ENCODE measurements at regions not wholly inside any gene's neighbourhood (a gene's known extent, or its start where the extent isn't known, plus 50 kb on each side); places are given as distances from the start of the nearest gene placed in this dataset.

DNA sequence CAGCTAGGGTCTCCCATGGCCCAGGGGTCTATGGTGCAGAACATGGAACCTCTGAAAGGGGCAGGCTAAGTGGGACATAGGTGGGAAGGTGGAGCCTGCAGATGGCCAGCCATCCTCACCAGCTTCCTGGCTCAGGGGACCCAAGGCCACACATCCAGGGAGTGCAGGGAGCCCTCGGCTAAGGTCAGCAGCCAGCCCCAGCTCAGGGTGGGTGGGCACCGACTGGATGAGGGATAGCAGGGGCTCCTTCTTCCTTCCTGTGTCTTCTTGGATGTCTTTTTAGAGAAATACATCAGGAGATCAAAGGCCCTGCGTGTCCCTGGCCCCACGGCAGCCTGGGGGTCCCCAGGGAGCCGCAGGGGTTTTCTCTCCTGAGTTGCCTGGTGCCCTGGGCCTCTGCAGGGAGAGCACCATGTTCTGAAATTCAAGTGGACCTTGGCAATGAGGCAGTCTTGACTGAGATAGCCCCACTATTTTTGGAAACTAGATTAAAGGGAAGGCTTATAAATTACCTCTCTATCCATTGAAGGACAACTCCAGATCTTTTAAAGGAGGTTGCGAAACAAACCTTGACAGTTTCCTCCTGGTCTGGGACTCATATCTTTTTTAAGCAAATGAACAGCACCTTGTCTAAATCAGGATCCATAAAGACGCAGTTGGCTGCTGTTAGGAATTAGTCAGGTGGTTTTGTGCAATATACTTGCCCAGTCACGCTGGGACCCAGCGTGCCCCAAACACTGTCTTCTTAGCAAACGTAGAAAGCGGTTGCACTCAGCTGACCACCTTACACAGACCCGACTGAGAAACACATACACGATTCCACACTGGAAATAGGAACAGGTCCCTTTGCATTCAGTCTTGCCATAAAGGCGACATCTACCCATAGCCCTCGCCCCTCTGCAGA, 242.3 kb downstream of the TOMM20 start:
- no peak overlapping the region for H3K4me3 ChIP-seq (ENCODE audit: low read depth, low read length)
- no peaks in the 10 kb centered on the region for H3K27me3 ChIP-seq (ENCODE audit: control insufficient read depth, insufficient read depth, low read length)
- H3K9me3 ChIP-seq (ENCODE audit: control insufficient read depth, insufficient read depth, low read length) = no peaks in the 10 kb centered on the region
- H3K9ac ChIP-seq (ENCODE audit: low read depth, low read length) = no peak overlapping the region
- H3K4me1 ChIP-seq (ENCODE audit: control insufficient read depth, insufficient read depth, low read length) = no peaks in the 10 kb centered on the region
- no peaks in the 10 kb centered on the region for H3K36me3 ChIP-seq (ENCODE audit: control insufficient read depth, insufficient read depth, low read length)

DNA sequence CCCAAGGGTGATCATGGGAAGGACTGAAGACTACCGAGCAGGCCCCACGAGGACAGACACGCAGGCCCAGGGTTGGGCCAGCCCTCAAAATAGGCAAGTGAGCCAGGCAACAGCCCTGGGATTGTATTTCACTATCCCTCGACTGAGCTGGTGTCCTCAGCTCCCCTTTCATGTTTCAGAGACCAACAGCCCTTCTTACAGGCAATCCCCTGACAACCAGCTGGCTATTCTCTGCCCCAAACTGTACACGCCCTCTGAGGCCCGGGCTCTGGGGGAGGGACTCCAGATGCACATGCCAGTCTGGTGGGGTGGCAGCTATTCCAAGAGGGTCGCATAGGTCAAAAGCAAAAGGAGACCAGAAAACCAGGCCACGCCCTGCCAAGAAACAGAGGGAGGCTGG, 243.0 kb downstream of the TOMM20 start:
- H3K9ac ChIP-seq (ENCODE audit: low read depth, low read length) = no peak overlapping the region

DNA sequence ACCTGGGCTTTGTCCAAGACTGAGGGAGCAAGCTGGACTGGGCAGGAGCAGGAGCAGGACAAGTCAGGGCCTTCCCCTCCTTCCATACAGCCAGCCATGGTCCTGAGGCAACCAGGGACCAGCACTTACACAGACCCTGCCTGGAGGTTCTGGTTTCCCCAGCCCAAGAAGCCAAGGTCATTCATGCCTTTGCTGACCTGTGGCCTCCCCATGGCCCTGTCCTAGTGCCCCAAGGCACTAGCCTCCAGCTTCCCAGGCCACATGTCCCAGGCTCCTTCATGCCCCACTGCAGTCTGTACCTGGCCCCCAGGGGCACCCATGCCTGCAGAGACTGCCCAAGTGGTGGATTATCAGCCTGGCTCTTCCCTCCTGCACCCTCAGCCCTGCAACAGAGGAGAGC, 243.9 kb downstream of the TOMM20 start:
- no peaks in the 10 kb centered on the region for H3K36me3 ChIP-seq (ENCODE audit: control insufficient read depth, insufficient read depth, low read length)
- no peak overlapping the region for H3K9ac ChIP-seq (ENCODE audit: low read depth, low read length)
- H3K4me1 ChIP-seq (ENCODE audit: control insufficient read depth, insufficient read depth, low read length) = no peaks in the 10 kb centered on the region
- no peaks in the 10 kb centered on the region for H3K27me3 ChIP-seq (ENCODE audit: control insufficient read depth, insufficient read depth, low read length)
- no peak overlapping the region for H3K4me3 ChIP-seq (ENCODE audit: low read depth, low read length)
- H3K9me3 ChIP-seq (ENCODE audit: control insufficient read depth, insufficient read depth, low read length) = no peaks in the 10 kb centered on the region

More for the DNA sequence above, 243.0 kb downstream of the TOMM20 start:
- no peaks in the 10 kb centered on the region for H3K4me1 ChIP-seq (ENCODE audit: control insufficient read depth, insufficient read depth, low read length)
- no peaks in the 10 kb centered on the region for H3K9me3 ChIP-seq (ENCODE audit: control insufficient read depth, insufficient read depth, low read length)
- no peaks in the 10 kb centered on the region for H3K27me3 ChIP-seq (ENCODE audit: control insufficient read depth, insufficient read depth, low read length)
- no peak overlapping the region for H3K4me3 ChIP-seq (ENCODE audit: low read depth, low read length)
- H3K36me3 ChIP-seq (ENCODE audit: control insufficient read depth, insufficient read depth, low read length) = no peaks in the 10 kb centered on the region

DNA sequence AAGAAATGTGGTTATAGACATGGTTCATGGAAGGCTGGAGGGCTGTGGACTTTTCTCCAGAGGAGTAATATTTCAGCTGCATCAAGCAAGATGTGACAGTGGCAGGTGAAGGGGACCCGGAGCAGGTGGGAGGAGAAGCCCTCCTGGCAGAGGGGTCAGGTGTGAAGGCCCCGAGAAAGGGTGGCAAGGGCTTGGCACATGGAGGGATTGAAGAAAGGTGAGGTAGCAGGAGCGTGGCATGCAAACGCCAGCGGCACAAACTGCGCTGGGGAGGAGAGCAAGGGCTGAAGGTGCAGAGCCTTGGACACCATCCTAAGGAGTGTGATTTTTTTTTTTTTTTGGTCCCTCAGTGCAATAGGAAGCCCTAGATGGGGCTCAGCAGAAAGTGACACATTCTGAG, 244.6 kb downstream of the TOMM20 start:
- H3K4me3 ChIP-seq (ENCODE audit: low read depth, low read length) = no peak overlapping the region
- H3K27me3 ChIP-seq (ENCODE audit: control insufficient read depth, insufficient read depth, low read length) = no peaks in the 10 kb centered on the region
- H3K4me1 ChIP-seq (ENCODE audit: control insufficient read depth, insufficient read depth, low read length) = no peaks in the 10 kb centered on the region
- no peaks in the 10 kb centered on the region for H3K36me3 ChIP-seq (ENCODE audit: control insufficient read depth, insufficient read depth, low read length)
- H3K9ac ChIP-seq (ENCODE audit: low read depth, low read length) = no peak overlapping the region
- no peaks in the 10 kb centered on the region for H3K9me3 ChIP-seq (ENCODE audit: control insufficient read depth, insufficient read depth, low read length)

DNA sequence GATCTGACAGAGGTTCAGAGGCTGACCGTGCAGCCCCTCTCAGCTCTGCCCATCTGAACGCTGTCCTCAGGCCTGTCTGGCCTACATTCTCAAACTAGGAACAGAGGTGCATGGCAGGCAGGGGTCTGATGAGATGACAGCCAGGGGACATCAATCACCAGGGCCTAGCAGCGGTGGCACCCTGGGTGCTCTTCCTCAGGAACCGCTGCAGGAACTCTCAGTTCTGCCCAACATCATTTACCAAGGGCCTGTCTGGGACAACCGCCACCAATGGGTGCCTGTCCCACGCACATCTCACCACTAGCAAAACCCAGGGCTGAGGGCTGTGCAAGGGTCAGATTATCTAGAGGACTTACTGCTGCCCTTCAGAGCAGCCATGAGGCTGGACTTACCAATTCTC, 245.7 kb downstream of the TOMM20 start:
- H3K4me3 ChIP-seq (ENCODE audit: low read depth, low read length) = no peak overlapping the region
- H3K9me3 ChIP-seq (ENCODE audit: control insufficient read depth, insufficient read depth, low read length) = no peaks in the 10 kb centered on the region
- no peak overlapping the region for H3K9ac ChIP-seq (ENCODE audit: low read depth, low read length)
- H3K27me3 ChIP-seq (ENCODE audit: control insufficient read depth, insufficient read depth, low read length) = no peaks in the 10 kb centered on the region
- no peaks in the 10 kb centered on the region for H3K36me3 ChIP-seq (ENCODE audit: control insufficient read depth, insufficient read depth, low read length)
- no peaks in the 10 kb centered on the region for H3K4me1 ChIP-seq (ENCODE audit: control insufficient read depth, insufficient read depth, low read length)

DNA sequence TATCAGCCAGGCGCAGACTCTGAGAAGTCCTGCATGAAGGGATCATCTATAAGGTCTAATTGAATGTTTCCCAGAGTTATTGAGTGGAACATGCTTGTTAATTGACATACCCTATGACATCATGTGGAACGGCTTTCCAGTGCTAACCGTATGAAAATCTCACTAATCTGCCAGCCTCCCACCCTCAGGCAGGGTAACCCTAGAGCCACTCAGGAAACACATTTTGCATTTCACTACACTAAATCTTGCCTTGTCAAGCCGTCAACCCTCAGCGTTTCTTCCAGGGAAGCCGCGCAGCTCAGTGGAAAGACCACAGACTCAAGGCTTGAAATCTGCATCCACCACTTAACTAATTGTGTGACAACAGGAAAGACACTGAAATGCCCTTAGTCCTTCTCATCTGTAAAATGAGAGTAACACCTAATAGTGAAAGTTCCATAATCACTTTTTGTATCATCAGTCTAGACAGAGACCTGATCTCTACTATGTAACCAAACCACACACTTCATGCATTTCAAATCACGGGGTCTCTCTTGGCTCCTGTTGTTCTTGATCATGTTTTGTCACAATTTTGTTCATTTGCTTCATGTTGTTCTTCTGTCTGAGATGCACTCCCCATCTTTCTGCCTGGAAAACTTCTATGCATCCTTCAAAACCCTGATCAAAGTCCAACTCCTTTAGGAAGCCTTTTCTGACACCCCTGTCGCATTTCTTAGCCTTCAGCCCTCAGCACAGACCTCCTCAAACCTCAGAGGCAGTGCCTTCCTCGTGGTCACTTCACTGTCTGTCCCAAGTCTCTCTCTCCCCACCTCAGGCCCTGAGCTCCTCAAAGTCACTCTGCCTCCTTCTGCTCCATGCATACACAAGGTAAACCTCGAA, 246.5 kb downstream of the TOMM20 start:
- no peak overlapping the region for H3K9ac ChIP-seq (ENCODE audit: low read depth, low read length)
- H3K4me3 ChIP-seq (ENCODE audit: low read depth, low read length) = no peak overlapping the region
- H3K36me3 ChIP-seq (ENCODE audit: control insufficient read depth, insufficient read depth, low read length) = no peaks in the 10 kb centered on the region
- H3K27me3 ChIP-seq (ENCODE audit: control insufficient read depth, insufficient read depth, low read length) = no peaks in the 10 kb centered on the region
- no peaks in the 10 kb centered on the region for H3K4me1 ChIP-seq (ENCODE audit: control insufficient read depth, insufficient read depth, low read length)
- no peaks in the 10 kb centered on the region for H3K9me3 ChIP-seq (ENCODE audit: control insufficient read depth, insufficient read depth, low read length)

DNA sequence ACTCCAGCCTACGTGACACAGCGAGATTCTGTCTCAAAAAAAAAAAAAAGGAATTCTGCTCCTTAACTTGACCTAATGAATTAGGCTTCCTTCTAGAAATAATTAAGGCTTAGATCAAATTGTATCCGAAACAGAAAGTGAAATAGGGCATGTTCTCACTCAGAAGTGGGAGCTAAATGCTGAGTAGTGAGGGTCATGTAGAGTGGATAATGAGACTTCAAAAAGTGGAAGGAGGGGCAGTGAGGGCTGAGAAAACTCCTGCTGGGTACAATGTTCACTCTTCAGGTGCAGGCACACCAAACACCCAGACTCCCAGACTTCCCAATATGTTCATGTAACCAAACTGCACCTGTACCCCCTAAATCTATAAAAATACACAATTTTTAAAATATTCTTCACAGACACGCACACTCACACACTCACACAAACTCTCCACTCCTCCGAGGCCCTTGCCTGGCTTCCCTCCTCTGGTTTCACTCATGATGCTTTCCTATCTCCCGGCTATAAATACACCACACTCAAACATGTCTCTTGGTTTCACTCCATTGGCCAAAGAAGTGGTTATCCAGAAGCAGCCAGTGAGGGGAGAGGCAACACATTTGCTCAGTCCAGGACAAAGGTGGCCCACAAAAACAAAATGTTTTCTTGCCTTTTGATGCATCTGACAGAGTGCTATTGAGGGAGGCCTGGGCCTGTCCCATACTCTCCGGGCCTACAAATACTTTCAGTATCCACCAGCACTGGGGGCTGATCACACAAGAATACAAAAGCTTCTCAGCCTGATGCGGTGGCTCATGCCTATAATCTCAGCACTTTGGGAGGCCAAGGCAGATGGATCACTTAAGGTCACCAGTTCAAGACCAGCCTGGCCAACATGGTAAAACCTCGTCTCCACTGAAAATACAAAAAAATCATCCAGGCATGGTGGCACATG, 249.2 kb downstream of the TOMM20 start:
- Histone ChIP-seq H3K9ac (ENCODE audit: low read depth, low read length) (no peak overlapping the region), H3K4me1 (ENCODE audit: control insufficient read depth, insufficient read depth, low read length) (no peaks in the 10 kb centered on the region), H3K4me3 (ENCODE audit: low read depth, low read length) (no peak overlapping the region), H3K9me3 (ENCODE audit: control insufficient read depth, insufficient read depth, low read length) (no peaks in the 10 kb centered on the region), H3K36me3 (ENCODE audit: control insufficient read depth, insufficient read depth, low read length) (no peaks in the 10 kb centered on the region), H3K27me3 (ENCODE audit: control insufficient read depth, insufficient read depth, low read length) (no peaks in the 10 kb centered on the region)

DNA sequence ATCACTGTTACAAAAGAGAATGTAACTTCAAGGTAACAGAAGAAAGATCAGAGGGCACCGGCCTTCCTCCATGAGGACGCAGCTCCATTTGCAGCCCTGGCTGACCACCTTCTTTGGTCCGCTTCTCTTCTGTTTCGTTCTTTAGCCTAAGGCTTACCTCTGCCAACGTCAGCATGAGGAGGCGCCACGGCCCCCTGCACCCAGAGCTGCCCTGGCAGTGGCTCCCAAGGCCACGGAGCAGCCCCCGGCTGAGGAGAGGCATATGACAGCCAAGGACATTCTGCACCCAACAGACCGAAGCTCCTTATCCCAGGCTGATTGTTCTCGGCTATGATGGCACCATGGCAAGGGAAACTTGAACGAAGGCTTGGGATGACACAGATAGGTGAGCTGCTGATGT, 250.3 kb downstream of the TOMM20 start:
- no peak overlapping the region for H3K9ac ChIP-seq (ENCODE audit: low read depth, low read length)
- no peaks in the 10 kb centered on the region for H3K4me1 ChIP-seq (ENCODE audit: control insufficient read depth, insufficient read depth, low read length)
- no peaks in the 10 kb centered on the region for H3K36me3 ChIP-seq (ENCODE audit: control insufficient read depth, insufficient read depth, low read length)

DNA sequence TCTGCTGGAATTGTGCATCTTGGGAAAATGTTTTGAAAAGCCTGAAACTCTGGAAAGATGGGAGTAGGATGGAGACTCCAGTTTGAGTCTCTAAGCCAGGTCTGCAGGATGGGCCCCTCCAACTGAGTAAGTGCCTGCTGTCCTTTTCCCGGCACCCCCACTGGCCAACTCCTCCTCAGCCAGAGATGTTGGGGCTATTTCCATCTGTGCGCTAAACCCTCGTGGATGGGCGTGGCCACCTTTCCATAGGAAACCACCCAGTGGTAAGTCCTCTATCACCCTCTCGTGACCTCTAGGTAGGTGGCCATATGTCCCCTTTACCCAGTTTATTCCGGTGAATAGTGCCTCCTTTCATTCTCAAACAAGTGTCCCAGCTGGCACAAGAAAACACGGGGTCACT, 250.9 kb downstream of the TOMM20 start:
- no peak overlapping the region for H3K4me3 ChIP-seq (ENCODE audit: low read depth, low read length)
- H3K4me1 ChIP-seq (ENCODE audit: control insufficient read depth, insufficient read depth, low read length) = no peaks in the 10 kb centered on the region
- no peaks in the 10 kb centered on the region for H3K27me3 ChIP-seq (ENCODE audit: control insufficient read depth, insufficient read depth, low read length)
- H3K36me3 ChIP-seq (ENCODE audit: control insufficient read depth, insufficient read depth, low read length) = no peaks in the 10 kb centered on the region
- no peaks in the 10 kb centered on the region for H3K9me3 ChIP-seq (ENCODE audit: control insufficient read depth, insufficient read depth, low read length)
- no peak overlapping the region for H3K9ac ChIP-seq (ENCODE audit: low read depth, low read length)

More for the DNA sequence above, 250.3 kb downstream of the TOMM20 start:
- Histone ChIP-seq H3K27me3 (ENCODE audit: control insufficient read depth, insufficient read depth, low read length) (no peaks in the 10 kb centered on the region), H3K4me3 (ENCODE audit: low read depth, low read length) (no peak overlapping the region), H3K9me3 (ENCODE audit: control insufficient read depth, insufficient read depth, low read length) (no peaks in the 10 kb centered on the region)

DNA sequence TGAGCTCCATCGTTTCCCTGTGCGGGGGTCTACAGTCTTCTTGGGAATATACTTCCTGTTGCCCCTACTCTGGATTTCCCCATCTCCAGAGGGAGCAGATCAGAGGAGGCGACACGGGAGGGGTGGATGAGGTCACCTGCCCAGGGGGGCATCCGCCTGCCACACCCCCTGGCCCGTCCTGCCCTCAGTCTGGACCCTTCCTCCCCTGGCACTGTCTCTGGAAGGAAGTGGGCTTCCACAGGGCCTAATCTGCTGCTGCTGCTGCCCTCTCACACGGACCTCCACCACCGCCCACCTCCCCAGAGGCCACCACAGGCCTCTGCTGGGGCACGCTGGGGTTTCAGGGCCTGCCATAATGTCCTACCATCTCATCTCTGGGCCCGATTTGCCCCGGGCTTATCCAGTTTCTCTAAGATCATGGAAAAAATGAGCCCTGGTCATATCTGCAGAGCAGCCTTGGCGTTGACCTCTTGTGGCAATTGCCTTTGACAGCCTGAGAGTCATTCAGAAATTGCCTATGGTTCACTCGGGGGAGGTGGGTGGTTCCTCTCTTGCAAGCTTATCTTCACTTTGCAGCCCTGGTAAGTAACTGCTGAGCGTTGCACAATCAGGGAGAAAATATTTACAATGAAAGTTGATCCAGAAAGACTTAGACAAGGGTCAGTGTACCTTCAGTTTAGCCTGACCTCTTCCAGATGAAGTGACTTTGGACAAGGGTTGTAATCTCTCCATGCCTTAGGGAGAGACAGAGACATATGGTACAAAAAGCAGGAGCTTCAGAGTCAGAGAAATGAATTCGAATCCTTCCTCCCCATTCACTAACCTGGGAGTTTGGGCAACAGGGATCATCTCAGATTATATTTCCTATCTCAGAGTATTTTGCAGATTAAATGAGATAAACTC, 252.4 kb downstream of the TOMM20 start:
- H3K9me3 ChIP-seq (ENCODE audit: control insufficient read depth, insufficient read depth, low read length) = no peaks in the 10 kb centered on the region
- H3K4me1 ChIP-seq (ENCODE audit: control insufficient read depth, insufficient read depth, low read length) = no peaks in the 10 kb centered on the region
- H3K9ac ChIP-seq (ENCODE audit: low read depth, low read length) = no peak overlapping the region
- H3K27me3 ChIP-seq (ENCODE audit: control insufficient read depth, insufficient read depth, low read length) = no peaks in the 10 kb centered on the region
- no peaks in the 10 kb centered on the region for H3K36me3 ChIP-seq (ENCODE audit: control insufficient read depth, insufficient read depth, low read length)
- H3K4me3 ChIP-seq (ENCODE audit: low read depth, low read length) = no peak overlapping the region

All from iPS-15b (cell line).